Liver (tissue), 3 donors: ENCODE measurements at regions not wholly inside any gene's neighbourhood (a gene's known extent, or its start where the extent isn't known, plus 50 kb on each side); places are given as distances from the start of the nearest gene placed in this dataset.

Source experiments
- CTCF ChIP-seq: fragments of 150-350 bp; IDR thresholded peaks from 2 replicates; pipeline ENCODE4 v1.5.1; 2017; ENCODE audit warnings: improper control_type of control experiment, low read depth, low read length; ENCODE audit not compliant: missing input control
- GABPA ChIP-seq, 2 donors: IDR thresholded peaks in 1 of 2; conservative IDR thresholded peaks in 1 of 2; 2 replicates each; pipeline ENCODE4 v1.6.1; 2016; ENCODE audit warnings: antibody characterized with exemption in 2 of 2, mild to moderate bottlenecking in 1 of 2, moderate library complexity in 1 of 2
- RAD21 ChIP-seq, 2 donors: IDR thresholded peaks; 2 replicates each; pipeline ENCODE4 v1.6.1; 2016; ENCODE audit warnings: antibody characterized with exemption in 2 of 2, mild to moderate bottlenecking in 2 of 2
- REST ChIP-seq: IDR thresholded peaks from 2 replicates; pipeline ENCODE4 v1.6.1; 2016; ENCODE audit warnings: antibody characterized with exemption, mild to moderate bottlenecking
- SP1 ChIP-seq: IDR thresholded peaks from 2 replicates; pipeline ENCODE4 v1.6.1; 2018; ENCODE audit warnings: antibody characterized with exemption, mild to moderate bottlenecking
- donor health status: healthy.
- donor health status: healthy.

- TF ChIP-seq CTCF (no peak), RAD21 (IDR thresholded peaks at IDR 0.05) (no peak), GABPA (IDR thresholded peaks at IDR 0.05 in 1 of 2, conservative IDR thresholded peaks at IDR 0.05 in 1 of 2) (no peak), REST (no peak), SP1 (no peak)
Measured at GRCh38 chr1:164040754-164041153, 518.2 kb upstream of the PBX1 start.
